Esophagus (tissue), 2 donors: ENCODE measurements at regions not wholly inside any gene's neighbourhood (a gene's known extent, or its start where the extent isn't known, plus 50 kb on each side); places are given as distances from the start of the nearest gene placed in this dataset.

Experiments used
- H3K27ac ChIP-seq, 2 donors: one replicate each; pipeline ENCODE4 v1.5.1; 2013; ENCODE audit warnings: low read depth in 2 of 2, mild to moderate bottlenecking in 2 of 2, inconsistent platforms in 1 of 2, low read length in 1 of 2, moderate library complexity in 1 of 2
- H3K27me3 ChIP-seq, 2 donors: one replicate each; pipeline ENCODE4 v1.6.1; 2013; ENCODE audit warnings: low read length in 2 of 2, control low read depth in 1 of 2, mild to moderate bottlenecking in 1 of 2; ENCODE audit not compliant: insufficient read depth in 2 of 2, control insufficient read depth in 1 of 2
- H3K36me3 ChIP-seq, 2 donors: one replicate each; pipeline ENCODE4 v1.6.1; 2013; ENCODE audit warnings: low read length in 1 of 2; ENCODE audit not compliant: control insufficient read depth in 2 of 2, insufficient read depth in 2 of 2
- H3K4me1 ChIP-seq, 2 donors: one replicate each; pipeline ENCODE4 v1.6.1; 2013; ENCODE audit warnings: low read length in 1 of 2; ENCODE audit not compliant: control insufficient read depth in 2 of 2, insufficient read depth in 2 of 2
- H3K4me3 ChIP-seq, 2 donors: one replicate each; pipeline ENCODE4 v1.5.1; 2013; ENCODE audit warnings: low read length in 2 of 2, mild to moderate bottlenecking in 2 of 2, low read depth in 1 of 2, moderate library complexity in 1 of 2
- H3K9me3 ChIP-seq, 2 donors: one replicate each; pipeline ENCODE4 v1.6.1; 2013; ENCODE audit warnings: mild to moderate bottlenecking in 2 of 2, low read depth in 1 of 2, low read length in 1 of 2, moderate library complexity in 1 of 2; ENCODE audit not compliant: control insufficient read depth in 2 of 2, insufficient read depth in 1 of 2
- WGBS, 2 donors: extraction: QIAGEN DNeasy Blood & Tissue Kit; methylation state at CpG; one replicate each; pipeline ENCODE4 v1.1.7; 2013; 5-methylcytosine and 5-hydroxymethylcytosine counted together
- donor health status: healthy with polysubstance abuse.
- donor health status: Bipolar disorder and iron deficiency.

DNA sequence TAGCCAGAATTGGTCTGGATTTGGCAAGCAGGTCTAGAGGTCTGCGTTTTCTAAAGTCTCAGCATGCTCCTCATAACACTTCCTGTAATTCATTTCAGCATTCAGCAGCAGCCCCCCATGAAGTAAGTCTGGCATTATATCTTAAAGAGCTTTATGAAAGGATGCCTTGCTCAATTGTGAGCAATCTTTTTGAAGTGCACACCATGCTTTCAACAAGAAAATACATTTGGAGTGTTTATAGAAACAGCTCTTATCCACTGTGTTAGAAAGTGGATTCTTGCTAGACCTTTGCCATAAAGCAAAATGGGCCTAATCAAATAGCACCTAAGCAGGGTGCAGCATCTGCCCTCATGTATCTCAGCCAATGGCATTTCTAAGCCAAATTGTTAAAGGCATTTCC lies 378.0 kb upstream of the AKR1E2 start:
- H3K4me1 ChIP-seq: no peaks in the 10 kb centered on the region
- no peak overlapping the region for H3K27ac ChIP-seq
- H3K9me3 ChIP-seq: peaks cover 0 to 2% of the 10 kb centered on the region in 2 donors
- H3K36me3 ChIP-seq: no peaks in the 10 kb centered on the region
- WGBS, 2 donors: 64 to 69% methylated on average over 1 of the region's 1 CpG
- H3K27me3 ChIP-seq: no peaks in the 10 kb centered on the region
- H3K4me3 ChIP-seq: no peak overlapping the region

- no peak overlapping the region for H3K27ac ChIP-seq
- H3K9me3 ChIP-seq: peaks cover 0 to 2% of the 10 kb centered on the region in 2 donors
- WGBS, 2 donors: 92 to 95% methylated on average over 1 of the region's 1 CpG
- H3K4me3 ChIP-seq: no peak overlapping the region
- no peaks in the 10 kb centered on the region for H3K4me1 ChIP-seq
- H3K36me3 ChIP-seq: no peaks in the 10 kb centered on the region
- H3K27me3 ChIP-seq: no peaks in the 10 kb centered on the region
Measured at GRCh38 chr10:4443419-4443818, 382.6 kb upstream of the AKR1E2 start.

DNA sequence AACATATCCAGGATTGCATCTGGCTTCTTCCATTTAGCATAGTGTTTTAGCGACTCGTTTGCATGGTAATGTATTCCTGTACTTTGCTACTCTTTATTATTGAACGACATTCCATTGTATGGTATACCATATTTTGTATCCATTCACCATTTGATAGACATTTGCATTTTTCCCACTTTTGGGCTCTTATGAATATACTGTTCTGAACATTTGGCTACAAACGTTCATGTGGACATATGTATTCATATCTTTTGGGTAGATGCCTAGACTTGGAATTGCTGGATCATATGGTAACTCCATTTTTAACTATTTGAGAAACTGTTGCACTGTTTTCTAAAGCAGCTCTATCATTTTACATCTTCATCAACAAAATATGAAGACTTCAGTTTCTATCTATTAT lies 383.7 kb upstream of the AKR1E2 start:
- H3K27me3 ChIP-seq: no peaks in the 10 kb centered on the region
- H3K4me1 ChIP-seq: no peaks in the 10 kb centered on the region
- H3K27ac ChIP-seq: no peak overlapping the region
- no peak overlapping the region for H3K4me3 ChIP-seq
- no peaks in the 10 kb centered on the region for H3K36me3 ChIP-seq
- peaks cover 0 to 2% of the 10 kb centered on the region in 2 donors for H3K9me3 ChIP-seq
- 88 to 96% methylated on average over 4 of the region's 4 CpGs for WGBS, 2 donors

- no peaks in the 10 kb centered on the region for H3K36me3 ChIP-seq
- peaks cover 0 to 2% of the 10 kb centered on the region in 2 donors for H3K9me3 ChIP-seq
- H3K27me3 ChIP-seq: no peaks in the 10 kb centered on the region
- no peak overlapping the region for H3K27ac ChIP-seq
- H3K4me3 ChIP-seq: no peak overlapping the region
- 91 to 97% methylated on average over 5 of the region's 5 CpGs for WGBS, 2 donors
- H3K4me1 ChIP-seq: no peaks in the 10 kb centered on the region
Measured at GRCh38 chr10:4440260-4440659, 385.7 kb upstream of the AKR1E2 start.

DNA sequence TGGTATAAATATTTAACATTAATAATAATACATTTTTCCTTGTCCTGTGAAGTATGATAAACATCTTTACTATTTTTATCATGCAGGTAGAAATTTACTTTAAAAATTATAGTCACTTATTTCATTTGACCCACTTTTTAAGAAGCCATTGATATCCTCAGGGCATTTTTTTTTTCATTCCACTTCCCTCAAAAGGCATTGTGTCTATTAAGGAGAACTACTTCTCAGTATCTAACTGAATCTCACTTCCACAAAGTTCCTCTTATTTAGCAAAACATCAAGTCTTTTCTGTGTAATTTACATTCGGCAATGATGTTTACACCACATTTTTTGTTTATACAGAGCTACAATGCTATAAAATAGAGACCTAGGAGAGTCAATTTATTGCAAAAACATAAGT lies 388.2 kb upstream of the AKR1E2 start:
- Histone ChIP-seq H3K27me3 (no peaks in the 10 kb centered on the region), H3K27ac (no peak overlapping the region), H3K36me3 (no peaks in the 10 kb centered on the region), H3K4me3 (no peak overlapping the region), H3K4me1 (no peaks in the 10 kb centered on the region), H3K9me3 (no peaks in the 10 kb centered on the region)
- whole genome bisulfite sequencing, 2 donors: 80% methylated on average over 1 of the region's 1 CpG

DNA sequence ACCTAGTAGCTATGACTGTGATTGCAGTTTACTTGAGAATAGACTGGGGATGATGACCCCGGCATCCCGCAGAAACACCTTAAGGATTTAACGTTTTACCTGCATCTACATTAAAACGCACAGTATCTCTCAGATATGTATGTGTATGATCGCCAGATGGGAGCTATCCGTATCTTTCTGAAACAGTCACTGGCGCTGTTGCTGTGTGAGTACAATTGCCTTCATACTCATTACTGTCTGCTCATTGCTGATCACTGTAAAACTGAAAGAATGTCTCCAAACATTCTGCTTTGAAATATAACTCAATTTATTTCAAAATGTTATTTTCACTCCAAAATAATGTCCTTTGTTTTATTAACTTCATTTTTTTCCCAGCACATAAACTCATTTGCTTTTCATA lies 388.9 kb upstream of the AKR1E2 start:
- Histone ChIP-seq H3K36me3 (no peaks in the 10 kb centered on the region), H3K27ac (no peak overlapping the region), H3K4me3 (no peak overlapping the region), H3K27me3 (no peaks in the 10 kb centered on the region), H3K4me1 (no peaks in the 10 kb centered on the region), H3K9me3 (no peaks in the 10 kb centered on the region)
- 92 to 96% methylated on average over 7 of the region's 7 CpGs for WGBS, 2 donors

DNA sequence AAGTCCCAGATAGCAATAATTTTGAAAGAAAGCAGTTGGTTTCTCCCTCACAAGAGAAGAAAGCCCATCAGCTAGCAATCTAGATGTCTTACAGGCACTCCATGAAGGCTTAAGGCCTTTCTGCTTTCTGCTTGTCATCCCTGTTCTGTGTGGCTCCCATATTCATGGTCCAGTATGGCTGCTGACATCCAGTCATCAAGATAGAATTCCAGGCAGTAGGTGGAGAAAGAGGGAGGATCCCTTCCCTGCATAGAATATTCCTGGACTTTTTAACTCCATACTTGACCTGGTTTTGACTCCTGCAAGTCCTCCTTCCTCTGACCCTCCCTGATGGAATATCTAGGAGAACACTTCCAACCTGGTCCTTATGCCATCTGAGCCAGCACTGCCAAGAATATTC lies 389.9 kb upstream of the AKR1E2 start:
- Histone ChIP-seq H3K27me3 (no peaks in the 10 kb centered on the region), H3K4me3 (no peak overlapping the region), H3K9me3 (no peaks in the 10 kb centered on the region), H3K4me1 (no peaks in the 10 kb centered on the region), H3K27ac (no peak overlapping the region), H3K36me3 (no peaks in the 10 kb centered on the region)

DNA sequence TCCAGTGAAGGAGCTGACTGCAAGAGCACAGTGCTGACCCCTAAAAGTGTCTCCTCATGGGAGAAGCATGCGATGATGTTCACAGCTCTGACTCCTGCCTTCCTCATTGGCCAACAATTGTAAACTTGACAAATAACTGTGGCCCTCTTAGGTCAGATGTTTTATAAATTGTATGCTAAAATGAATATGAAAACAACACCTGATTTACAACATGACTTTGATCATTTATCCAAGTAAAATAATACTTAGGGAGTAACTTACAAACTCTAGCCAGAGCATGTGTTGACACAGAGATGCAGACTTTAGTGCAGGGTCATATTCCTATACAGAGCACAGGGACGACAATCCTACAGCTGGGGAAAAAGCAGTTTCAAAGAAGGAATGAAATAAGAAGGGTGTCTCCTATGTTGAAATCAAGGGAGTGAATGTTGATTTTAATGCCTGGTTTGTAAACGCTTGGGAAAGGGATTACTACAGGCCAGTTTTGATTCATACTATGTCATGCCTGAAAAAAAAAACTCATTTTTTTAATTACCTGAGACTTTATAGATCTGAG lies 391.4 kb upstream of the AKR1E2 start:
- Histone ChIP-seq H3K27ac (no peak overlapping the region), H3K36me3 (no peaks in the 10 kb centered on the region), H3K27me3 (no peaks in the 10 kb centered on the region), H3K4me3 (no peak overlapping the region), H3K4me1 (no peaks in the 10 kb centered on the region), H3K9me3 (no peaks in the 10 kb centered on the region)
- whole genome bisulfite sequencing, 2 donors: 76 to 83% methylated on average over 3 of the region's 3 CpGs

- Histone ChIP-seq H3K9me3 (no peaks in the 10 kb centered on the region), H3K36me3 (no peaks in the 10 kb centered on the region), H3K27me3 (no peaks in the 10 kb centered on the region), H3K4me3 (no peak overlapping the region), H3K4me1 (no peaks in the 10 kb centered on the region), H3K27ac (no peak overlapping the region)
- WGBS, 2 donors: 93 to 100% methylated on average over 3 of the region's 3 CpGs
Measured at GRCh38 chr10:4434105-4434504, 391.9 kb upstream of the AKR1E2 start.

- H3K36me3 ChIP-seq: no peaks in the 10 kb centered on the region
- no peaks in the 10 kb centered on the region for H3K4me1 ChIP-seq
- no peak overlapping the region for H3K27ac ChIP-seq
- H3K4me3 ChIP-seq: no peak overlapping the region
- no peaks in the 10 kb centered on the region for H3K9me3 ChIP-seq
- 76 to 77% methylated on average over 11 of the region's 11 CpGs for WGBS, 2 donors
- no peaks in the 10 kb centered on the region for H3K27me3 ChIP-seq
Measured at GRCh38 chr10:4431114-4431863, 394.7 kb upstream of the AKR1E2 start.
